Erythroblast (primary cell): ENCODE measurements at regions not wholly inside any gene's neighbourhood (a gene's known extent, or its start where the extent isn't known, plus 50 kb on each side); places are given as distances from the start of the nearest gene placed in this dataset.

ENCODE experiments used
- GATA1 ChIP-seq: IDR thresholded peaks from 2 replicates; pipeline ENCODE4 v1.6.1; 2011; ENCODE audit warnings: low read depth, mild to moderate bottlenecking, control low read depth, low read length, moderate library complexity
- POLR2A ChIP-seq: IDR thresholded peaks from 2 replicates; pipeline ENCODE4 v1.6.1; 2011; ENCODE audit warnings: mild to moderate bottlenecking, low read length

DNA sequence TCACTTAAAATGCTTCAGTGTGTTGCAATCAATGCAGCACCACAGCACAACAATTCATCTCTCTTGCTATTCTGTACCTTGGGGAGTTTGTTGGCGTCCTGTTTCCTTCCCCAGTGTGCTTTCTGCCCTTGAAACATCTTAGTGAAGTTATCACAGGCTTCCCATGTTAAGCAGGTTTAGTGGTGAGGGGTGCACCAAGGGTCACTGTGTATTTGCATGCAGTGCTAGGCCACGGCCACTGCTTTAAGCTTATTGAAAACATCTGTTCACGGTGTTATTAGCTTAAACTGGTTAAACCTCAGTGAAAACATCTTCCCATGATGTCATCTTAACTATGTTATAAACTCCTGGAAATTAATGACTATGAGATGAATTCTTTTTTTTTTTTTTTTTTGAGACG, 217.3 kb upstream of the GOLIM4 start:
- no peak for TF ChIP-seq POLR2A
- TF ChIP-seq GATA1 = no peak
